SK-N-DZ (cell line): ENCODE measurements at regions not wholly inside any gene's neighbourhood (a gene's known extent, or its start where the extent isn't known, plus 50 kb on each side); places are given as distances from the start of the nearest gene placed in this dataset.

Source experiments
- small RNA-seq, 2 experiments: library from RNA; depleted of rRNA; stranded (forward); fragments of <200 nt; gene quantifications; one replicate each; pipeline ENCODE3, GENCODE V24; 2014

Small RNAs in the stretch of these regions (small RNA-seq; reads per million reads assigned to genes)
- 0.05 to 0.09 reads per million in 2 experiments for gene RNU6-1323P
